DND-41 (cell line): ENCODE measurements at regions not wholly inside any gene's neighbourhood (a gene's known extent, or its start where the extent isn't known, plus 50 kb on each side); places are given as distances from the start of the nearest gene placed in this dataset.

Experiments used
- CTCF ChIP-seq: IDR thresholded peaks from 2 replicates; pipeline ENCODE4 v1.5.1; 2012; ENCODE audit warnings: borderline replicate concordance, low read length, moderate library complexity, mild to moderate bottlenecking; ENCODE audit not compliant: poor library complexity, severe bottlenecking; ENCODE audit errors: extremely low read depth
- EZH2 ChIP-seq: IDR thresholded peaks from 3 replicates; pipeline ENCODE4 v1.6.1; 2012; ENCODE audit warnings: borderline replicate concordance, low read depth, mild to moderate bottlenecking, moderate library complexity, low read length, inconsistent platforms; ENCODE audit not compliant: severe bottlenecking

- TF ChIP-seq CTCF = no peak
- TF ChIP-seq EZH2 = no peak
Measured at GRCh38 chr1:88149686-88150085, 534.4 kb upstream of the PKN2 start.
